ENCODE measurements at regions not wholly inside any gene's neighbourhood (a gene's known extent, or its start where the extent isn't known, plus 50 kb on each side); places are given as distances from the start of the nearest gene placed in this dataset.

GRCh38 chr22:48934446-48934845 lies 893.2 kb downstream of the BRD1 start:
- no peak overlapping the region for H3K27ac ChIP-seq
- peaks cover 0 to 27% (median 0%) of the 10 kb centered on the region in 3 donors for H3K27me3 ChIP-seq
- 76 to 88% (median 84%) methylated on average over 1 of the region's 1 CpG for WGBS, 5 donors
- DNase-seq = no peak
- peaks cover 0 to 17% (median 12%) of the 10 kb centered on the region in 4 donors for H3K9me3 ChIP-seq
- no peak for TF ChIP-seq POLR2A (IDR thresholded peaks at IDR 0.05)
- no peak for TF ChIP-seq EP300 (IDR thresholded peaks at IDR 0.05)
- no peak for TF ChIP-seq POLR2AphosphoS5 (IDR thresholded peaks at IDR 0.05)
- TF ChIP-seq CTCF (IDR thresholded peaks at IDR 0.05) = no peak
- intact Hi-C loops (cut with DNase I; ENCODE audit: low total_unique reads) = no loop called here
- H3K36me3 ChIP-seq = no peaks in the 10 kb centered on the region
- no peaks in the 10 kb centered on the region for H3K4me1 ChIP-seq
- H3K4me3 ChIP-seq = no peak overlapping the region

- intact Hi-C loops (cut with DNase I; ENCODE audit: low total_unique reads) = no loop called here
- no peaks in the 10 kb centered on the region for H3K4me1 ChIP-seq
- peaks cover 0 to 15% (median 9%) of the 10 kb centered on the region in 4 donors for H3K9me3 ChIP-seq
- no peaks in the 10 kb centered on the region for H3K36me3 ChIP-seq
- no peak overlapping the region for H3K4me3 ChIP-seq
- TF ChIP-seq CTCF (IDR thresholded peaks at IDR 0.05) (no peak), EP300 (IDR thresholded peaks at IDR 0.05) (no peak), POLR2AphosphoS5 (IDR thresholded peaks at IDR 0.05) (no peak), POLR2A (IDR thresholded peaks at IDR 0.05) (no peak)
- no peak for DNase-seq
- 57 to 88% (median 73%) methylated on average over 6 of the region's 6 CpGs for WGBS, 5 donors
- no peak overlapping the region for H3K27ac ChIP-seq
- peaks cover 0 to 24% (median 0%) of the 10 kb centered on the region in 3 donors for H3K27me3 ChIP-seq
These were observed 896.2 kb downstream of the BRD1 start for GRCh38 chr22:48931452-48931851.

GRCh38 chr22:48929276-48929790 lies 898.3 kb downstream of the BRD1 start:
- intact Hi-C loops (cut with DNase I; ENCODE audit: low total_unique reads) = no loop called here
- Histone ChIP-seq H3K4me3 (no peak overlapping the region), H3K4me1 (no peaks in the 10 kb centered on the region), H3K36me3 (no peaks in the 10 kb centered on the region), H3K9me3 (peaks cover 0 to 3% (median 1%) of the 10 kb centered on the region in 4 donors), H3K27me3 (peaks cover 0 to 24% (median 0%) of the 10 kb centered on the region in 3 donors), H3K27ac (no peak overlapping the region)
- whole genome bisulfite sequencing, 5 donors = 68 to 75% (median 73%) methylated on average over 10 of the region's 10 CpGs
- no peak for TF ChIP-seq EP300 (IDR thresholded peaks at IDR 0.05)
- TF ChIP-seq POLR2AphosphoS5 (IDR thresholded peaks at IDR 0.05) = no peak
- no peak for TF ChIP-seq CTCF (IDR thresholded peaks at IDR 0.05)
- TF ChIP-seq POLR2A (IDR thresholded peaks at IDR 0.05) = no peak
- no peak for DNase-seq

- no peak for TF ChIP-seq EP300 (IDR thresholded peaks at IDR 0.05)
- TF ChIP-seq POLR2AphosphoS5 (IDR thresholded peaks at IDR 0.05) = no peak
- TF ChIP-seq POLR2A (IDR thresholded peaks at IDR 0.05) = no peak
- 83 to 87% (median 85%) methylated on average over 13 of the region's 13 CpGs for WGBS, 5 donors
- Histone ChIP-seq H3K27ac (no peak overlapping the region), H3K36me3 (no peaks in the 10 kb centered on the region), H3K4me1 (no peaks in the 10 kb centered on the region), H3K9me3 (no peaks in the 10 kb centered on the region), H3K27me3 (peaks cover 0 to 32% (median 0%) of the 10 kb centered on the region in 3 donors), H3K4me3 (no peak overlapping the region)
- intact Hi-C loops (cut with DNase I; ENCODE audit: low total_unique reads) = no loop called here
- DNase-seq = no peak
These were observed 900.1 kb downstream of the BRD1 start for GRCh38 chr22:48927591-48927990.

GRCh38 chr22:48926643-48927042 lies 901.0 kb downstream of the BRD1 start:
- no peak overlapping the region for H3K27ac ChIP-seq
- H3K9me3 ChIP-seq = no peaks in the 10 kb centered on the region
- TF ChIP-seq CTCF (IDR thresholded peaks at IDR 0.05) (no peak), POLR2AphosphoS5 (IDR thresholded peaks at IDR 0.05) (no peak), POLR2A (IDR thresholded peaks at IDR 0.05) (no peak), EP300 (IDR thresholded peaks at IDR 0.05) (no peak)
- H3K4me1 ChIP-seq = no peaks in the 10 kb centered on the region
- H3K36me3 ChIP-seq = no peaks in the 10 kb centered on the region
- WGBS, 5 donors = 57 to 74% (median 67%) methylated on average over 10 to 11 of the region's 11 CpGs
- intact Hi-C loops (cut with DNase I; ENCODE audit: low total_unique reads) = no loop called here
- H3K27me3 ChIP-seq = peaks cover 0 to 33% (median 0%) of the 10 kb centered on the region in 3 donors
- no peak overlapping the region for H3K4me3 ChIP-seq
- peak in 1 of 2 donors; percentile 20 for DNase-seq
